NB4 (cell line): ENCODE measurements at regions not wholly inside any gene's neighbourhood (a gene's known extent, or its start where the extent isn't known, plus 50 kb on each side); places are given as distances from the start of the nearest gene placed in this dataset.

Experiments used
- CTCF ChIP-seq: IDR thresholded peaks from one replicate; pipeline ENCODE4 v1.5.1; 2012; ENCODE audit warnings: low read depth, low read length
- POLR2A ChIP-seq: IDR thresholded peaks from 2 replicates; pipeline ENCODE4 v1.6.1; 2011; ENCODE audit warnings: mild to moderate bottlenecking; ENCODE audit not compliant: insufficient read length; ENCODE audit errors: extremely low read depth
- TF ChIP-seq, protein P1 (sequence below): IDR thresholded peaks from 2 replicates; pipeline ENCODE4 v1.6.1; 2011; ENCODE audit warnings: low read depth, low read length

DNA sequence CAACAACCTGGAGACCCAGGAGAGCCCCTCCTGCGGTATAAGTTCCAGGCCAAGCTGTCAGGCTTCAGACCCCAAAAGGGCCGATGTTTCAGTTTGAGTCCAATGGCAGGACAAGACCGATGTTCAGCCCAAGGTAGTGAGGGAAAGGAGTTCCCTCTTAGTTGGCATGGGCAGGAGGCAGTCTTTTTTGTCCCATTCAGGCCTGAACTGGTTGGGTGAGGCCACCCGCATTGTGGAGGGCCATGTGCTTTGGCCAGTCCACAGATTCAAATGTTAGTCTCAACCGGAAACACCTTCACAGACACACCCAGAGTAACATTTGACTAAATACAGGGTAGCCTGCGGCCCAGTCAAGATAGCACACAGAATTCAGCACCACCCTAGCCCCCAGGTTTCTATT, 89.6 kb upstream of the ANKRD10 start:
- TF ChIP-seq CTCF (no peak), POLR2A (no peak)
- TF ChIP-seq, protein P1, sequence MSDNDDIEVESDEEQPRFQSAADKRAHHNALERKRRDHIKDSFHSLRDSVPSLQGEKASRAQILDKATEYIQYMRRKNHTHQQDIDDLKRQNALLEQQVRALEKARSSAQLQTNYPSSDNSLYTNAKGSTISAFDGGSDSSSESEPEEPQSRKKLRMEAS: no peak
